GM12878 (cell line): ENCODE measurements at regions not wholly inside any gene's neighbourhood (a gene's known extent, or its start where the extent isn't known, plus 50 kb on each side); places are given as distances from the start of the nearest gene placed in this dataset.

ENCODE experiments used
- BCLAF1 ChIP-seq: fragments of 450-650 bp; IDR thresholded peaks from 2 replicates; pipeline ENCODE4 v1.6.1; 2017; ENCODE audit warnings: antibody characterized with exemption, mild to moderate bottlenecking, moderate library complexity
- BHLHE40 ChIP-seq, 2 experiments: fragments of 450-650 bp in 1 of 2; IDR thresholded peaks; 2 replicates each; pipeline ENCODE4 v1.6.1; 2011 to 2017; ENCODE audit warnings: low read depth in 2 of 2, borderline replicate concordance in 1 of 2, improper control_type of control experiment in 1 of 2, low read length in 1 of 2, mild to moderate bottlenecking in 1 of 2
- CHD2 ChIP-seq: IDR thresholded peaks from 2 replicates; pipeline ENCODE4 v1.6.1; 2011; ENCODE audit warnings: low read depth, low read length, improper control_type of control experiment, borderline replicate concordance
- CTCF ChIP-seq, 3 experiments: IDR thresholded peaks in 2 of 3; conservative IDR thresholded peaks in 1 of 3; 2 replicates each; pipeline ENCODE4 v1.5.1; 2011; ENCODE audit warnings: low read depth in 3 of 3, low read length in 3 of 3, mild to moderate bottlenecking in 3 of 3, control low read depth in 2 of 3, moderate library complexity in 2 of 3, inconsistent platforms in 1 of 3, mixed read lengths in 1 of 3; ENCODE audit not compliant: control insufficient read depth in 2 of 3, insufficient read depth in 1 of 3; ENCODE audit errors: extremely low read depth in 1 of 3
- ESRRA ChIP-seq: IDR thresholded peaks from 2 replicates; pipeline ENCODE4 v1.6.1; 2012; ENCODE audit warnings: mild to moderate bottlenecking, low read length, improper control_type of control experiment
- EZH2 ChIP-seq: IDR thresholded peaks from 2 replicates; pipeline ENCODE4 v1.6.1; 2012; ENCODE audit warnings: low read depth, mild to moderate bottlenecking, control low read depth, inconsistent platforms, low read length, borderline replicate concordance; ENCODE audit not compliant: control insufficient read depth
- GABPA ChIP-seq: IDR thresholded peaks from 2 replicates; pipeline ENCODE4 v1.6.1; 2014; ENCODE audit warnings: antibody characterized with exemption, low read depth, mild to moderate bottlenecking, inconsistent platforms
- MAX ChIP-seq: IDR thresholded peaks from 2 replicates; pipeline ENCODE4 v1.6.1; 2012; ENCODE audit warnings: low read depth, low read length, improper control_type of control experiment
- POLR2A ChIP-seq: IDR thresholded peaks from 2 replicates; pipeline ENCODE4 v1.6.1; 2011; ENCODE audit warnings: low read depth, mild to moderate bottlenecking, low read length
- POLR2AphosphoS5 ChIP-seq: IDR thresholded peaks from 2 replicates; pipeline ENCODE4 v1.6.1; 2011; ENCODE audit warnings: mild to moderate bottlenecking, low read length, inconsistent platforms
- REST ChIP-seq: IDR thresholded peaks from 2 replicates; pipeline ENCODE4 v1.6.1; 2012; ENCODE audit warnings: mild to moderate bottlenecking, low read depth, low read length
- USF1 ChIP-seq: IDR thresholded peaks from 2 replicates; pipeline ENCODE4 v1.6.1; 2011; ENCODE audit warnings: borderline replicate concordance, low read depth, mild to moderate bottlenecking, moderate library complexity, mixed read lengths, low read length; ENCODE audit not compliant: insufficient read depth; ENCODE audit errors: extremely low read length
- ZSCAN29 ChIP-seq: fragments of 450-650 bp; IDR thresholded peaks from 2 replicates; pipeline ENCODE4 v1.6.1; 2017; ENCODE audit warnings: mild to moderate bottlenecking, moderate library complexity

- TF ChIP-seq BHLHE40 (IDR thresholded peaks at IDR 0.05; ENCODE audit: borderline replicate concordance in 1 of 2, low read depth in 2 of 2, low read length in 1 of 2): no peak
- no peak for TF ChIP-seq ESRRA
- TF ChIP-seq CTCF (IDR thresholded peaks at IDR 0.05 in 2 of 3, conservative IDR thresholded peaks at IDR 0.05 in 1 of 3; ENCODE audit: control insufficient read depth in 2 of 3, extremely low read depth in 1 of 3, insufficient read depth in 1 of 3, low read depth in 3 of 3, low read length in 3 of 3): no peak
- no peak for TF ChIP-seq POLR2AphosphoS5
- TF ChIP-seq EZH2: no peak
- no peak for TF ChIP-seq CHD2
- no peak for TF ChIP-seq REST
- no peak for TF ChIP-seq MAX
- no peak for TF ChIP-seq BCLAF1
- TF ChIP-seq ZSCAN29: no peak
- no peak for TF ChIP-seq USF1
- no peak for TF ChIP-seq GABPA
- TF ChIP-seq POLR2A: no peak
Observed at GRCh38 chr14:100439781-100440180, 116.6 kb downstream of the SLC25A47 start.
